Fibroblast of peridontal ligament (primary cell): ENCODE measurements at regions not wholly inside any gene's neighbourhood (a gene's known extent, or its start where the extent isn't known, plus 50 kb on each side); places are given as distances from the start of the nearest gene placed in this dataset.

Source experiments
- DNase-seq: peaks from one replicate; pipeline ENCODE4 v3.0.0-alpha.2; 2010; ENCODE audit errors: extremely low read depth

DNA sequence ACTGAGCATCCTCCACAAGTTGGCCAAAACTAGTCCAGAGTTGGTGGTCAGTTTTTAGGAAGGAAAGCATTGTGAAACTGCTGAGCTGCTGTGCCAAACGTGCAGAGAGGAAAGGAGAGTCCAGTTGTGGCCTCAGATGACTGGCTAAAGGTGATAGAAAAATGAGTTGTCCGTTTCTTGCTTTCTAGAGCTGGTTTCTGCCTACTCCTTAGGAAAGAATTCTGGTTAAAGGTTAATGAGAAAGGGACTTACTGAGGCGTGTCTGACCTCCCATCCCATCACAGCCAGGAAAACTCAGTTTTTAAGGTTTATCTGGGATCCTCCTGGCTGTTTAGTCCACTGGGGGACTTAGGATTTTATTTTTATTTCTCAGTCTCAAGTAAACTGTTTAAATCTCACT lies 1186.3 kb downstream of the UQCRFS1 start:
- DNase-seq = no peak

DNA sequence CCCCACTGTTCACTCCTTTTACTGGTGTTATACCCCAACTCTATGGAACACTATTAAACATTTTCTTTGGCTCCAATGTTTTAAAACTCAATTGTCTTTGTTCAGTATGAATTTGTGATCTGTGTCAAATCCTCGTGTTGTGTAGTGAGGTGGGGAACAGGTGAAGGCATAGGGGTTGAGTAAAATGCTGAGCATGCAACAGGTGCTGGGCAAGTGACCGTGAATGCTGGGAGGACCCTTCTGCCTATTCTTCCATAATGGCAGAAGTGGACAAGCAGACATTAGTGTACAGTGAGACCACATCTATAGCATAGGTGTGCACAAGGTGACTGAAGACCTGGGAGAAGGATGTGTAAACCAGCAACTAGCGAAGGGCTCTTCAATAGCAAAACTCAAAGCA lies 1188.0 kb downstream of the UQCRFS1 start:
- DNase-seq = no peak

DNA sequence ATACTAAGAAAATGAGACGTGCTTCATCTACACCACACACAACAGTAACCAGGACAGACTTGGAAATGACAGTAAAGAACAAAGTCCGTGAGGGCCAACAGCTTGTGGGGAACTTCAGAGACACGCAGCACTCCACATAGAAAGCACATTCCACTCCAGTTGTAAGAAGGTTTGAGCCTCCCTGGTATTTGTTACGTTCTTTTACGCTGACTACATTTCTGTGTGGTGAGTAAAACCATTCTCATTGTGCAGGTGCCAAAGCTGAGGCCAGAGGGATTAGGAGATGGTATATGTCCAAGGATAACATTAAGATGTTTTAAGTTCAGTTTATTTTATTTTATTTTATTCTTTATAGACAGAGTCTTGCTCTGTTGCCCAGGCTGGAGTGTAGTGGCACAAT lies 1189.9 kb downstream of the UQCRFS1 start:
- no peak for DNase-seq

DNA sequence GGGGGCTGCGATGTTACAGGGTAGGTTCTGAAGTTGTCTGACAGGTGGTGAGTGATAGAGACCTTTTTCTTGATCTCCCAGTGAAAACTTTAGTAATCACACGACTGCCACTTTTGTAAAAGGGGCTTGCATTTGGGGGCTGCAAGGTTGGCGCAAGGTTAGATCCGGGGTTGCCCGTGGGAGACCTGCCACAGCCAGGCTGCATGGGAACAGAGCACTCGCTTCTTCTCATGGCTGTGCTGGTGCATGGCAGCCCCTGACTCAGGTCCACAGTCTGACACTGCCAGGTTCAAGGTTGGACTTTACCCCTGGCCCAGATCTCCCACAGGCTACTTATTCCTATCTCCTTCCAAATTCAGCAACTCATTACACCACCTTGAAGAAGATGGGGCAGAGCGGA lies 1190.4 kb downstream of the UQCRFS1 start:
- DNase-seq = no peak

DNA sequence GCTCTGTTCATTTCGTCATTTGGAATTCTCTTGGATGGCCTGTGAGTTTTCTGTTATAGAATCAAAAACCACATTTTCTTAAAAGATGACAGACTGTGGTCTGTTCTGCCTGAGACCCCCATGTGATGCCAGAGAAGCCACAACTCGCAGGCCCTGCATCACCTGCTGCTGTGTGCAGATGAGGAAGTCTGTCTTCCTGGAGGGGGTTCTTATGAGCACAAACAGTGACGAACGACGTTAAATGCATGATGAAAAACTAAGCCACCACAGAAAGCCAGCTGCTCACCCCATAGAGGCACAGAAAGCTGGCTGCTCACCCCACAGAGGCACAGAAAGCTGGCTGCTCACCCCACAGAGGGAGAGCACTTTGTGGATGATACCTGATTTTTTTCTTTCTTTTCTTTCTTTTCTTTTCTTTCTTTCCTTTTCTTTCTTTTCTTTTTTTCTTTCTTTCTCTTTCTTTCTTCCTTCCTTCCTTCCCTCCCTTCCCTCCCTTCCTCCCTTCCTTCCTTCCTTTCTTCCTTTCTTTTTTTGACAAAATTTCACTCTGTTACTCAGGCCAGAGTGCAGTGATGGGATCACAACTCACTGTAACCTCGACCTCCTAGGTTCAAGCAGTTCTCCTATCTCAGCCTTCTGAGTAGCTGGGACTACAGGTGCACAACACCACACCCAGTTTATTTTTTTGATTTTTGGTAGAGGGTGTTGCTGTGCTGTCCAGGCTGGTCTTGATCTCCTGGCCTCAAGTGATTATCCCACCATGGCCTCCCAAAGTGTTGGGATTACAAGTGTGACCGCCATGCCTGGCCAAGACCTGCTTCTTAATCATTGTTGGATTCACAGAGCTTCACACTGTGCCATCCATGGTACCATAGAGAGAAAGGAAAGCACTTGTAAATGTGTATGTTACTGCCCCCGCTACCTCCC lies 1191.4 kb downstream of the UQCRFS1 start:
- no peak for DNase-seq

DNA sequence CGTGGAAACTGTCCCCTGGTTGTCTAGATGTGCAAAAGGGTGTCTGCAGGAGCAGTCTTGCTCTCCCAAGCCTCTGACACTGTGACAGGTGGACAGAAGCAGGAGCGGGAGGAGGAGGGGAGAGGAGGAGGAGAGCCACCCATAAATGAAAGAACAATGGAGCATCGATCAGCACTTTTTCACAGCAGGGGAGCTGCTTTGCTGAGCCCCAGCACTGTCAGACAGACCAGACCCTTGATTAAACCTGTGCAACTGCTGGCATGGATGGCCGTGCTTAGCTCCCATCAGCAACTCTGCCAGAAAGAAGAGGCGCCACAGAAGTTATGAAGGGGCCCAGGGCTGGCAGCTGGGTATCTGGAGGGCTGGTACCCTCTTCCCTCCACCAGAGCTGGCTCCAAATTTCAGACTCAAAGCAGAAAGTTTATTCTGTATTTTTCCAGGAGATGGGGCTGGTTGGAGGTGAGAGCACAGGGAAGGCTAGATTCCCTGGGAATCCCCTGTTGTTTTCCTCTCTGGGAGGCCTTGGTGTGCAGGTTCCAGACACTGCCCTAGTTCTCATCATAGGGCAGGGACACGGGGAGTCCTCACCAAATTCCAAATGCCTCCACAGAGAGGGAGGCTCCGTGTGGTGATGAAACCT lies 1192.2 kb downstream of the UQCRFS1 start:
- DNase-seq = no peak

DNA sequence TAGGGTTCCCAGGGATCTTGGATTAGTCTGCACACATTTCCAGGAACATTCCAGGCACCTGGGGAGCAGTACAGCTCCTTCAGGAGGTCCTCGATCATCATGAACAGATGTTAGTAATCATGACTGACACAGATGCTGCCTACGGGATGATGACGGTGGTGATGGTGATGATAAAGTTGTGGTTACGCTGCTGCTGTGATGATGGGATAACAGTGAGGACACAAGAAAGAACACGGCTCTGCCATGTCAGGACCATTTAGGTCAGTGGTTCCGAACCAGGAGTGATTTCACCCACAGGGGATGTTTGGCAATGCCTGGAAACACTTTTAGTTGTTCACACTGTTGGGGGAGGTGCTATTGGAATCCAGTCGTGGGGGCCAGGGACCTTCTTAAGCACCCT lies 1193.0 kb downstream of the UQCRFS1 start:
- DNase-seq = no peak

DNA sequence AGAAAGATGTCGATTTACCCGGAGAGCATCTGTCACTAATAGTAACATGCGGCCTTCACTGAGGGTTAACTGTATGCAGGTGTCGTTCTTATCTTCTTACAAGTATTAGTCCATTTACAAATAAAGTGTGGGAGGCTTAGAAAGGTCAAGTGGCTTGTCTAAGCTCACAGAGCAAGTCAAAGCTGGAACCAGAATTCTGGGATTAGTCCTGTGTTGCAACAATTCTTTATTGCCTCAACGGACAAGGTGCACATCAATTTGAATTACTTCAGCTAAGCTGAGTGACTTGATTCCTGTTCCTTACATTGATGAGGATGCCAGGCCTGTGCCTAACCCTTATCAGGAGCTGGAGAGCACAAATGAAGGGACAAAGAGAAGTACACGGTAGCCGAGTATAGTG lies 1193.6 kb downstream of the UQCRFS1 start:
- DNase-seq = no peak

DNA sequence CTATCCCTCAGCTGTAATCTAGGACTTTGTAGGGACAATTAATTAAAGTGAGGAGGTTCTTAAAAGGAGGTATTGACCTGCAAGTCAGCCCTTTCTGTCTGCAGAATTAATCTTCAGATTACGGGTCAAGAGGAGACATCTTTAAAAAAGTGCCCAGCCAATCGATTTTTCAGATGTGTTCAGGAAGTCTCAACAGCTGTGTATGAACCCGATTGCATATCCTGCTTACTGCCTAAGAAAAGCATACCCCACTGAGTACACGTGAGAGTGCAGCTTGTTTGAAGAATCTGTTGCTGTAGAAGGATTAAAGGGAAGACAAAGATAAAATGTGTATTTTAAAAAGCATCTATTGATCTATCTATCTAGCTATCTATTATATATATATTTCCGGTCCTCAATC lies 1194.5 kb downstream of the UQCRFS1 start:
- no peak for DNase-seq

DNA sequence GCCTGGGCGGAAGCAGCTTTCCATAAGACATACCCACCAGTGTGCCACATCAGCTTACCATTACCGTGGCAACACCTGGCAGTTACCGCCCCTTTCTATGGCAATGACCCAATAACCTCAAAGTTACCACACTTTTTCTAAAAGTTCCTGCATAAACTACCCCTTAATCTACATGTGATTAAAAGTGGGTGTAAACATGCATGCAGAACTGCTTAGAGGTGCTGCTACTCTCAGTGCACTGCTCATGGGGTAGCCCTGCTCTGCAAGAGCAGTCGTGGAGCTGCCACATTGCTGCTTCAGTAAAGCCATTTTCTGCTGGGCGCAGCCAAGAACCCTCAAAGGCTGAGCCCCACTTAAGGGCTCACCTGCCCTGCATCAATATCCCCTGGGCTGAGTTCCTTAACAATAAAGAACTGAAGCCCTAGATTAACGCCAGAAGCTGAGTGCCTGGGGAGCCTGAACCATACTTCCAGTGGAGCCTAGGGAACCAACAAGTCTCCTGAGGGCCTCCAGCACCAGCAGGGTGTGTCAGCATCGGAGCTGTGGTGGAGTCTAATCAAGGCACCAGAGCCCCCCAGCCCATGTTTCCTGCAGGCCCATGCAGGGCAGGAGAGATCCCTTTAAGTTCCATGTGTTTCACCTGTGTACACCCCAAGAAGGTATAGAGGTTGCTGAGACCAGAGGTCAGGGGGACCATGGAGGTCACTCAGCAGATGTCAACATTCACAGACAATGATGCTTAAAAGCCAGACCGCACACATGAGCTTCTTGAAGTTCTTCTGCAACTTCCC lies 1198.1 kb downstream of the UQCRFS1 start:
- DNase-seq = no peak

DNA sequence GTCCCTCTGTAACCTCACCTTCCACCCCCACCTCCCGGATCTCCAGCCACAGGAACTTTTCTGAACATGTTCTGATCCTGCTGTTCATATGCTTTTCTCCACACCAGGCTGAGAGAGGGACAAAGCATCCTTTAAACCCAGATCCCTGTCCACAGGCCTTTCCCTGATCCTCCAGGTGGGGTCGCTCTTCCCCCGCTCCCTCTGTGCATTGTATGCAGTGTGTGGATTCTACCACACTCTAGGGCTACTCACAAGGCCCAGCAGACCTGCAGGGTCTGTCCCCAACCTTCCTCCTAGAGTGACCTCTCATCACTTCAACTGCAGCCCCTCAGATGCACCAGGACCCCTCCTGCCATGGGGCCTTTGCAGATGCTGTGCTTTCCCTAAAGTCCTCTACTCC lies 1200.6 kb downstream of the UQCRFS1 start:
- DNase-seq = no peak

DNA sequence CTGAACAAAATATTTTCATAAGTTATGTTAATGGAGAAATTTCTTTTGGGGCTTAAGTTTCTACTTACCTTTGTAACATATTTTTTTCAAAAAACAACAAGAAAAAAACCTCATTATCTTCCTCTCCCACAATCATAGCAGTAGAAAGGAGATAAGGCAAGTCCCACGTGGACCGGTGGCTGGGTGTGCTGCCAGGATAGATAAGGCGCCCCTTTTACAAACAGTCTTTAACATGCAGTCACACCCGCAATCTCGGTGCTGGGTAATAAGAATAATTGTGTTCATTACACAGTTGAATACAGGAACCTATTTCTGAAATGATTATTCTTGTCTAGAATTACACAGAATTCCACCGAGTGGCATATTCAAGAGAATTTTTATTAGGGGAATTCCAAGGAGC lies 1202.3 kb downstream of the UQCRFS1 start:
- DNase-seq = no peak

DNA sequence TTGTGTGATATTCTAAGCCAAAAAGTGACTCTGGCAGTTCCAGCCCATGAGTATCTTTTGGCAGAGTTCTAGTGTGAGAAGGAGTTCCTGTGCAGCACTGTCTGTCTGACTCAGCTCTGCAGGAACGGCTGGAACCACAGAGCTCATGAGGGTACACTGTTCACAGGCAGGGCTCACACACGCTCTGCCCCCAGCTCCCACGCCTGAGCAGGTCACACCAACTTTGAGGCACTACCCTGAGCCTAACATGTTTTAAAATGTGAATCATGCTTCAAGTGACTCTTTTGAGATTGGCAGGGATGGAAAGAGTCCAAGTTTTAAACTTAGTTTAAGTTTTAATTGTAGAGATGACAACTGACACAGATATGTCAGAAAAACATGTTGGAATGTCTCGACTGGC lies 1203.3 kb downstream of the UQCRFS1 start:
- no peak for DNase-seq

DNA sequence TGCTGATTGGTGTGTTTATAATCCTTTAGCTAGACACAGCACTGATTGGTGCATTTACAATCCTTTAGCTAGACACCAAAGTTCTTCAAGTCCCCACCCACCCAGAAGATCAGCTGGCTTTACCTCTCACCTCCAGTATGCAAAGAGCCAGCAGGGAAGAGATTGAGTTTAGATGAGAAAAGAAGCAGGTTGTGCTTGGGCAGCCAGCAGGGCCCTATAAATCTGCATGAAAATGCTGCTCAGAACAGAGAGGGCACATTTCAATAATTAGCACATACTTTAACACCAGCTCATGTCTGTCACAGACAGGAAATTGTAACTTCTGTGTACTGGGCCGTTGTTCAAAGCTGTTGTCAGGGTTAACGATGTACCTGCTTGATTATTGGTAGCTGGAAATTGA lies 1204.3 kb downstream of the UQCRFS1 start:
- no peak for DNase-seq

DNA sequence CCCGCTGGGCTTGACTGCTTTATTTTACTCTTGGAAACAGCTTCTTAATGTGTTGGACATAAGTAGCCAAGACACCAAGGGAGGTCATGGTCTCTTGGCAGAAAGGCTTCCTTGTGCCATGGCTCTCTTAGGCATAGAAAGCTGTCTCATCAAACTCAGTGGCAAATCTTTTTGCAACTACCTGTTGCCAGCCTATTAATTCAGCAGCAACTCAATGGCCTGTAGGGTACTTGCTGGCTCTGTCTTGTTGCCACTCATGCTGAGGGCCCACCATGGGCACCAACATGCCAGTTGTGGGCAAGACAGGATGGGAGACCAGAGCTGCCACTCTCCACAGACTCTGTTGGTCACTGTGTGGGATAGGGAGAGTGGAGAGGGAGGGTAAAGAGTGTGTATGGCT lies 1209.4 kb downstream of the UQCRFS1 start:
- DNase-seq = no peak

DNA sequence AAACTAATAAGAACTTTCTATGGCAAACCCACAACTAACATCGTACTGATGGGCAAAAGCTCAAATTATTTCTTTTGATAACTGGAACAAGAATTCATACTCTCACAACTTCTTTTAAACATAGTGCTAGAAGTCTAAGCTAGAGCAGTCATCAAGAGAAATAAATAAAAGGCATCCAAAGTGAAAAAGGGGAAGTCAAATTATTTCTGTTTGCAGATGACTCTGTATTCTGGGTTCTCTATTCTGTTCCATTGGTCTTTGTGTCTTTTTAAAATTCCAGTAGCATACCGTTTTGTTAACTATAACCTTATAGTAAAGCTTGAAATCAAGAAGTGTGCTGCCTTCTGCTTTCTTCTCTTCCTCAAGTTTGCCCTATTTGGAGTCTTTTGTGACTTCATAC lies 1215.9 kb downstream of the UQCRFS1 start:
- no peak for DNase-seq

DNA sequence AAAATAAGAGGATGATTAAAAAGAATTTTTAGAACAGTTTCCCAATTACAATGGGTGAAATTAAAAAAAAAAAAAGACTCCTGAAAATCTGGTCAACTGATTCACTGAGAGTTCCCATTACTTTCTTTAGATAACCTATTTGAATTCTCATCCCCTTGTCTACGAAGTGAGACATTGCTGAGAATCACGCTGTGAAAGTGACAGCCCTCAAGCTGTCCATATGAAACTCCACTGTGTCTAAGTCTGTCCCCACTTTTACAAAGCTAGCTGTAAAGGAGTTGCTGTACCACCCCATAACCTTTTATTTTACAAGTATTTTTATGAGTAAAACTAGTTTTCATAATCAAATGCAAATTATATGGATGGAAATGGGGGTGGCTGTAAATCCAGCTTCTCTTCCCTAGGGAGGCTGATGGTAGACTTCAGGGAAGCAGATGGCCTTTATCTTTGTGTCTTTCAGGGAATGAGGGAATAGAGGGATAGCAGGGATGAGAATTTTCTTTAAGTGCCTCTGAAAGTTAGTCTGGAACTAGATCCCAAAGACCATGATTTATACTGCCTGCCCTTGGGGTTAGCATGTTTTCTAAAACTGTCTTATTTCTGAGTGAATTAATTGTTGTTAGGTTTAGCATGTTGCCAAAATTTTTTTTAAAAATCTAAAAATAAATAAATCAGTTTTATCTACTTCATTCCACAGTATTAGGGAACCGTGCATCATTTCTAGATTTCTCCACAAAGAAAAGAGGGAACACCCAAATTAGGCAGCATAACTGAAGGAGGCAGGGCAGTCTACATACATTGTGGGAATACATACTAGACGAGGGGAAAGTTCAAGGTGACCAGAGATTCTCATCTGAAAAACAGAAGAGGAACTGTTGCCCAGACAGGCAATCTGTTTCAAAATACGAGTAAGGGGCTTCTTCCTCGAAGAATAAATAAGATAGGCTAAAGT lies 1219.1 kb downstream of the UQCRFS1 start:
- no peak for DNase-seq

DNA sequence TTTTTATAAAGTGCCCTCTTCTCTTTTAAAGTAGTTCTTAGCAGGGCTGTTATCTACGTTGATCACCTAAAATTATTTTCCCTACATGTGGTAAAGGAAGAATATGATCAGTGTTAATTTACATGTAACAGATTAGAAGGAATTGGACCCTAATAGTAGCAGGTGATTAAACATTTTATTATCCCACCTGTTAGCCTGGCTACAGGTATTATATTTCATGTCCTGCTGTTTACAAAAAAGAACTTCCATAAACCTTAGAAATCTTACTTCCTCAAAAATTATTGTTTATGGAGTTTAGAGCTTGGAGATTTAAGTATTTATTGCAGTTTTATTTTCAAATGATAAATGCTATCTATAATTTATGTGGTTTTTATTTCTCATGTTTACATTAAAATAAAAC lies 1226.7 kb downstream of the UQCRFS1 start:
- no peak for DNase-seq

DNA sequence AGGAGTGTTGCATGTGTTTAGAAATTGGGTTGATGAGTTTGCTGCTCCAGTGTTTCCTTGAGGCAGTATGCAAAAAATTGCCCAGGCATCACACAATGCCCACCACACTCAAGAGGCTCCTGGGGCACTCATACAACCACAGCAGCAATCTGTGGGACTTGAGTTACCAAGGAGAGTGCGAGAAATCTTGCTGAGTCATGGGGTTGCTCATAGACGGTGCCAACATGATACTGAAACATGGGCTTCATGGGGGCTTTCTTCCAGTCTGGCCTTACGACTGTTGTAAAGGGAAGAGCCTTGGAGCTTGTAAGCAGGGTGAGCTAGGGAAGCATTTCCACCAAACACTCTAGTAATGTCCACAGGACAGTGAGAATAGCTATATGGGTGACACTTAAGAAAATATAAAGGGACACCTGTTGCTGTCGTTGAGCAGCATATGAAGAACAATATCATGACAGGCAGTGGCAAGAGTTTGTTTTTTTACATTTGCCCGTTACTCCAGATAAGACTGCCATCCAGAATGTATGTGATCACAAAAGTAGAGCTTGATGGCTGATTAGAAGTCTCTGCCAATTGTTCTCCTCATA lies 1237.4 kb downstream of the UQCRFS1 start:
- no peak for DNase-seq

DNA sequence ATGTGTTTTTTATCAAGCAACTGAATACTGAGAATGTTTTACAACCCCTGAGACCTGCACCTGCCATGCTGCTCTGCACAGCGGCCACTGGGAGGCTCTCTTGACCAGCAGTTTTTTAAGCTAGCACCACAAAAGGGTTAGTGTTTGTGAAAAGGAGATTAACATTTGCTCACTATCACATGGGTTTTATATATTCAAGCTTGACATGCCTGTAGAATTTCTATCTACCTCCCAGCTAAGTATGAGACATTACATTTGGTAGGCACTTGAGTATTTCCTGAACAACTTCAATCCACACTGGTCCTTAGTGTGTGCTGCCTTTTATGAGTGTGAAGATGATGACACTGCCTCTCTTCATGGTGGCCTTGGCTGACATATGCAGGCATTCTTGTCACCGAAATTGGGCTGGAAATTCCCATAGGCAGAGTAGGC lies 1238.9 kb downstream of the UQCRFS1 start:
- DNase-seq = no peak
